ENCODE measurements at regions not wholly inside any gene's neighbourhood (a gene's known extent, or its start where the extent isn't known, plus 50 kb on each side); places are given as distances from the start of the nearest gene placed in this dataset.

DNA sequence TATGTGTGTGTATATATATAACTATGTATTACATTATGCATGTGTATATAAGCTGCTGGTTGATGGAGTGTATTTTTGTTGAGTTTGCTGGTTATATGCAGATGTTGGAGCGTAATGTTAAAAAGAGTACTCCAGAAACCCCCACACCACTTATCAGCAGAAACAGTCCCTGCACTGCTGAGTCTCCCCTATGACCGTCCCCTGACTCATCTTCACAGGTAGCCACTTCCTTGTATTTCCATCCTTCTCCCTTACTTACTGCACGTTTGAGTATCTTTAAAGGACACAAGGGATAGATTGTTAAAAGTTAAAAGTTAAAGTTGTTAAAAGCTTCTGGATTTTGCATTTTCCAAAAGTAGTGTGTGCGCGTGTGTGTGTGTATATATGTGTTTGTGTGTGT is 853.9 kb upstream of the EEF2KMT start:
- TF ChIP-seq CTCF (tag by site-specific recombination; IDR thresholded peaks at IDR 0.05): no peak
- no peak for TF ChIP-seq ZNF830 (tag by site-specific recombination; IDR thresholded peaks at IDR 0.05; ENCODE audit: low read depth)
- no peak for TF ChIP-seq ZNF274 (IDR thresholded peaks at IDR 0.05; ENCODE audit: low read length)
- no peak for TF ChIP-seq ZNF274 (tag by site-specific recombination; IDR thresholded peaks at IDR 0.05; ENCODE audit: borderline replicate concordance)
- TF ChIP-seq, protein P1, sequence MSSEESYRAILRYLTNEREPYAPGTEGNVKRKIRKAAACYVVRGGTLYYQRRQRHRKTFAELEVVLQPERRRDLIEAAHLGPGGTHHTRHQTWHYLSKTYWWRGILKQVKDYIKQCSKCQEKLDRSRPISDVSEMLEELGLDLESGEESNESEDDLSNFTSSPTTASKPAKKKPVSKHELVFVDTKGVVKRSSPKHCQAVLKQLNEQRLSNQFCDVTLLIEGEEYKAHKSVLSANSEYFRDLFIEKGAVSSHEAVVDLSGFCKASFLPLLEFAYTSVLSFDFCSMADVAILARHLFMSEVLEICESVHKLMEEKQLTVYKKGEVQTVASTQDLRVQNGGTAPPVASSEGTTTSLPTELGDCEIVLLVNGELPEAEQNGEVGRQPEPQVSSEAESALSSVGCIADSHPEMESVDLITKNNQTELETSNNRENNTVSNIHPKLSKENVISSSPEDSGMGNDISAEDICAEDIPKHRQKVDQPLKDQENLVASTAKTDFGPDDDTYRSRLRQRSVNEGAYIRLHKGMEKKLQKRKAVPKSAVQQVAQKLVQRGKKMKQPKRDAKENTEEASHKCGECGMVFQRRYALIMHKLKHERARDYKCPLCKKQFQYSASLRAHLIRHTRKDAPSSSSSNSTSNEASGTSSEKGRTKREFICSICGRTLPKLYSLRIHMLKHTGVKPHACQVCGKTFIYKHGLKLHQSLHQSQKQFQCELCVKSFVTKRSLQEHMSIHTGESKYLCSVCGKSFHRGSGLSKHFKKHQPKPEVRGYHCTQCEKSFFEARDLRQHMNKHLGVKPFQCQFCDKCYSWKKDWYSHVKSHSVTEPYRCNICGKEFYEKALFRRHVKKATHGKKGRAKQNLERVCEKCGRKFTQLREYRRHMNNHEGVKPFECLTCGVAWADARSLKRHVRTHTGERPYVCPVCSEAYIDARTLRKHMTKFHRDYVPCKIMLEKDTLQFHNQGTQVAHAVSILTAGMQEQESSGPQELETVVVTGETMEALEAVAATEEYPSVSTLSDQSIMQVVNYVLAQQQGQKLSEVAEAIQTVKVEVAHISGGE (tag by site-specific recombination; conservative IDR thresholded peaks at IDR 0.05; ENCODE audit: low read depth): no peak
- TF ChIP-seq, protein P2, sequence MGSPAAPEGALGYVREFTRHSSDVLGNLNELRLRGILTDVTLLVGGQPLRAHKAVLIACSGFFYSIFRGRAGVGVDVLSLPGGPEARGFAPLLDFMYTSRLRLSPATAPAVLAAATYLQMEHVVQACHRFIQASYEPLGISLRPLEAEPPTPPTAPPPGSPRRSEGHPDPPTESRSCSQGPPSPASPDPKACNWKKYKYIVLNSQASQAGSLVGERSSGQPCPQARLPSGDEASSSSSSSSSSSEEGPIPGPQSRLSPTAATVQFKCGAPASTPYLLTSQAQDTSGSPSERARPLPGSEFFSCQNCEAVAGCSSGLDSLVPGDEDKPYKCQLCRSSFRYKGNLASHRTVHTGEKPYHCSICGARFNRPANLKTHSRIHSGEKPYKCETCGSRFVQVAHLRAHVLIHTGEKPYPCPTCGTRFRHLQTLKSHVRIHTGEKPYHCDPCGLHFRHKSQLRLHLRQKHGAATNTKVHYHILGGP (tag by site-specific recombination; IDR thresholded peaks at IDR 0.05): no peak
- TF ChIP-seq FEZF1 (tag by site-specific recombination; IDR thresholded peaks at IDR 0.05): no peak
- TF ChIP-seq ZFP41 (tag by site-specific recombination; IDR thresholded peaks at IDR 0.05; ENCODE audit: borderline replicate concordance): no peak

Measured in HEK293 (cell line).